Spleen (tissue), 11 donors: ENCODE measurements at regions not wholly inside any gene's neighbourhood (a gene's known extent, or its start where the extent isn't known, plus 50 kb on each side); places are given as distances from the start of the nearest gene placed in this dataset.

Experiments
- DNase-seq: peaks from one replicate; pipeline ENCODE4 v3.0.0-alpha.2; 2020
- H3K27ac ChIP-seq, 8 donors: fragments of 200-600 bp; sonication (generic) in 7 of 8; 1 replicate in 4 of 8; 2 replicates in 4 of 8; pipeline versions ENCODE4 v1.5.0 to v1.8.0; 2016 to 2021; ENCODE audit warnings: inconsistent platforms in 4 of 8, mild to moderate bottlenecking in 4 of 8, moderate library complexity in 1 of 8
- H3K27me3 ChIP-seq, 7 donors: fragments of 200-600 bp; sonication (generic) in 6 of 7; replicated peaks in 1 of 7; 1 replicate in 4 of 7; 2 replicates in 3 of 7; pipeline versions ENCODE4 v1.5.0 to v1.8.0; 2016 to 2021; ENCODE audit warnings: inconsistent platforms in 3 of 7, mild to moderate bottlenecking in 1 of 7
- H3K36me3 ChIP-seq, 6 donors: fragments of 200-600 bp; sonication (generic) in 5 of 6; 1 replicate in 4 of 6; 2 replicates in 2 of 6; pipeline versions ENCODE4 v1.5.0 to v1.8.0; 2016 to 2021; ENCODE audit warnings: inconsistent platforms in 2 of 6
- H3K4me1 ChIP-seq, 6 donors: fragments of 200-600 bp; sonication (generic) in 5 of 6; 1 replicate in 3 of 6; 2 replicates in 3 of 6; pipeline versions ENCODE4 v1.5.0 to v1.8.0; 2016 to 2021; ENCODE audit warnings: inconsistent platforms in 3 of 6
- H3K4me3 ChIP-seq, 8 donors: fragments of 200-600 bp; sonication (generic) in 7 of 8; 1 replicate in 4 of 8; 2 replicates in 4 of 8; pipeline versions ENCODE4 v1.5.0 to v1.8.0; 2016 to 2021; ENCODE audit warnings: inconsistent platforms in 4 of 8, mild to moderate bottlenecking in 4 of 8, moderate library complexity in 2 of 8
- H3K9me3 ChIP-seq, 8 donors: fragments of 200-600 bp; sonication (generic) in 7 of 8; 1 replicate in 4 of 8; 2 replicates in 4 of 8; pipeline versions ENCODE4 v1.5.0 to v1.8.0; 2016 to 2021; ENCODE audit warnings: inconsistent platforms in 4 of 8
- POLR2A ChIP-seq, 3 donors: fragments of 450-650 bp; IDR thresholded peaks; one replicate each; pipeline ENCODE4 v1.5.1; 2017; ENCODE audit warnings: antibody characterized with exemption in 3 of 3, mild to moderate bottlenecking in 1 of 3
- POLR2AphosphoS5 ChIP-seq, 3 donors: sonication (generic); formaldehyde crosslinking; IDR thresholded peaks; one replicate each; pipeline ENCODE4 v1.5.1; 2017; ENCODE audit warnings: antibody characterized with exemption in 3 of 3
- WGBS, 5 donors: extraction: QIAGEN DNeasy Blood & Tissue Kit in 3 of 5; methylation state at CpG; one replicate each; pipeline versions ENCODE4 v1.1.5 to v1.1.7; 2013 to 2018; 5-methylcytosine and 5-hydroxymethylcytosine counted together
- intact Hi-C: fragments of 100-400 bp; cut with DNase I; formaldehyde crosslinking; loops from one replicate; pipeline ENCODE4 v1.15.0; 2023; ENCODE audit warnings: low total_unique reads
- TF ChIP-seq, protein P1 (sequence below), 11 experiments: fragments of 200-600 bp in 7 of 11; fragments of 450-650 bp in 4 of 11; sonication (generic) in 4 of 11; IDR thresholded peaks in 8 of 11; conservative IDR thresholded peaks in 3 of 11; 1 replicate in 7 of 11; 2 replicates in 4 of 11; pipeline versions ENCODE4 v1.4.0 to v1.8.0; 2016 to 2021; ENCODE audit warnings: antibody characterized with exemption in 11 of 11, inconsistent platforms in 4 of 11, mild to moderate bottlenecking in 1 of 11
- donor health status: healthy with polysubstance abuse.
- donor health status: DM: no; HTN: no; CAD: no; lungs with moderate emphysema.
- donor health status: DM: no; HTN: no; CAD: no.
- donor health status: Bipolar disorder and iron deficiency.
- donor health status: healthy.
- donor health status: DM: no; HTN: no; CAD: no.
- donor health status: DM: yes; HTN: yes; CAD: no.

DNA sequence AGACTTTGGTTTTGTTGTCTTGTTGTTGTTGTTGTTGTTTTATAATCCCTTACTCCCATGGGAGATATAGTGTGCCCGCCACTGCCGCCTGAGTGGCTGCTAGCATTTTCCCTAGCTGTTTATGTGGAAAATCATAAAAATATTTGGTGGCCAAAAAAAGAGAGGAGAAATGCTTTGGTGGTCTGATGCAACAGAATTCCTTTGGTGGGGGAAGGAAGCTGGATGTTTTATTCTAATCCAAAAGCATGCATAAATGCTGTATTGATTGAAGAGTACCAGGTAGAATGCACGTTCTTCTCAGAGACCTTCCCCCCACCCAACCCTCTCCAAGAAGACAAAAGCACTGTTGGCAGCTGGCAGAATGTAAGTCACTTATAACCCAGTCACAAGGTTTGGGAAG lies 93.2 kb downstream of the C17orf67 start:
- TF ChIP-seq POLR2AphosphoS5 (IDR thresholded peaks at IDR 0.05) (no peak), POLR2A (IDR thresholded peaks at IDR 0.05) (no peak)
- TF ChIP-seq, protein P1, sequence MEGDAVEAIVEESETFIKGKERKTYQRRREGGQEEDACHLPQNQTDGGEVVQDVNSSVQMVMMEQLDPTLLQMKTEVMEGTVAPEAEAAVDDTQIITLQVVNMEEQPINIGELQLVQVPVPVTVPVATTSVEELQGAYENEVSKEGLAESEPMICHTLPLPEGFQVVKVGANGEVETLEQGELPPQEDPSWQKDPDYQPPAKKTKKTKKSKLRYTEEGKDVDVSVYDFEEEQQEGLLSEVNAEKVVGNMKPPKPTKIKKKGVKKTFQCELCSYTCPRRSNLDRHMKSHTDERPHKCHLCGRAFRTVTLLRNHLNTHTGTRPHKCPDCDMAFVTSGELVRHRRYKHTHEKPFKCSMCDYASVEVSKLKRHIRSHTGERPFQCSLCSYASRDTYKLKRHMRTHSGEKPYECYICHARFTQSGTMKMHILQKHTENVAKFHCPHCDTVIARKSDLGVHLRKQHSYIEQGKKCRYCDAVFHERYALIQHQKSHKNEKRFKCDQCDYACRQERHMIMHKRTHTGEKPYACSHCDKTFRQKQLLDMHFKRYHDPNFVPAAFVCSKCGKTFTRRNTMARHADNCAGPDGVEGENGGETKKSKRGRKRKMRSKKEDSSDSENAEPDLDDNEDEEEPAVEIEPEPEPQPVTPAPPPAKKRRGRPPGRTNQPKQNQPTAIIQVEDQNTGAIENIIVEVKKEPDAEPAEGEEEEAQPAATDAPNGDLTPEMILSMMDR (IDR thresholded peaks at IDR 0.05 in 8 of 11, conservative IDR thresholded peaks at IDR 0.05 in 3 of 11), result no peak
- no peak for DNase-seq
- WGBS, 5 donors, result 86 to 97% (median 89%) methylated on average over 3 of the region's 3 CpGs
- Histone ChIP-seq H3K4me1 (peaks cover 0 to 4% (median 0%) of the 10 kb centered on the region in 6 donors), H3K27ac (no peak overlapping the region), H3K4me3 (no peak overlapping the region), H3K36me3 (no peaks in the 10 kb centered on the region), H3K9me3 (peaks cover 0 to 6% (median 0%) of the 10 kb centered on the region in 8 donors), H3K27me3 (no peaks in the 10 kb centered on the region)
- intact Hi-C loops, result no loop called here
